ENCODE measurements at regions not wholly inside any gene's neighbourhood (a gene's known extent, or its start where the extent isn't known, plus 50 kb on each side); places are given as distances from the start of the nearest gene placed in this dataset.

- DNase-seq (ENCODE audit: low read depth in 2 of 2) = no peak
Measured at GRCh38 chr14:101368629-101369028, 192.7 kb upstream of the DIO3 start.

- DNase-seq (ENCODE audit: low read depth in 2 of 2) = no peak
Measured at GRCh38 chr14:101369194-101369915, 191.9 kb upstream of the DIO3 start.

- DNase-seq (ENCODE audit: low read depth in 2 of 2) = no peak
Measured at GRCh38 chr14:101369916-101370592, 191.2 kb upstream of the DIO3 start.

GRCh38 chr14:101370593-101371569 is 190.4 kb upstream of the DIO3 start:
- no peak for DNase-seq (ENCODE audit: low read depth in 2 of 2)

GRCh38 chr14:101371799-101372793 is 189.2 kb upstream of the DIO3 start:
- no peak for DNase-seq (ENCODE audit: low read depth in 2 of 2)

- no peak for DNase-seq (ENCODE audit: low read depth in 2 of 2)
Measured at GRCh38 chr14:101372894-101373620, 188.2 kb upstream of the DIO3 start.

- no peak for DNase-seq (ENCODE audit: low read depth in 2 of 2)
Measured at GRCh38 chr14:101373690-101374295, 187.5 kb upstream of the DIO3 start.

GRCh38 chr14:101374373-101375338 is 186.6 kb upstream of the DIO3 start:
- no peak for DNase-seq (ENCODE audit: low read depth in 2 of 2)

- no peak for DNase-seq (ENCODE audit: low read depth in 2 of 2)
Measured at GRCh38 chr14:101377069-101377468, 184.2 kb upstream of the DIO3 start.

- no peak for DNase-seq (ENCODE audit: low read depth in 2 of 2)
Measured at GRCh38 chr14:101379842-101380241, 181.5 kb upstream of the DIO3 start.

- no peak for DNase-seq (ENCODE audit: low read depth in 2 of 2)
Measured at GRCh38 chr14:101380512-101380911, 180.8 kb upstream of the DIO3 start.

GRCh38 chr14:101380940-101381339 is 180.4 kb upstream of the DIO3 start:
- DNase-seq (ENCODE audit: low read depth in 2 of 2) = no peak

- no peak for DNase-seq (ENCODE audit: low read depth in 2 of 2)
Measured at GRCh38 chr14:101383737-101384338, 177.5 kb upstream of the DIO3 start.

- DNase-seq (ENCODE audit: low read depth in 2 of 2) = no peak
Measured at GRCh38 chr14:101394374-101394773, 166.9 kb upstream of the DIO3 start.

- no peak for DNase-seq (ENCODE audit: low read depth in 2 of 2)
Measured at GRCh38 chr14:101395779-101396178, 165.5 kb upstream of the DIO3 start.

- DNase-seq (ENCODE audit: low read depth in 2 of 2) = no peak
Measured at GRCh38 chr14:101397206-101397605, 164.1 kb upstream of the DIO3 start.

GRCh38 chr14:101398011-101398410 is 163.3 kb upstream of the DIO3 start:
- no peak for DNase-seq (ENCODE audit: low read depth in 2 of 2)

Data from stimulated activated CD4-positive, alpha-beta T cell treated with anti-CD3 and anti-CD28 coated beads, Interleukin-4, amount 100 ng/mL, for 48 hours (primary cell).